LNCAP (cell line): ENCODE measurements at regions not wholly inside any gene's neighbourhood (a gene's known extent, or its start where the extent isn't known, plus 50 kb on each side); places are given as distances from the start of the nearest gene placed in this dataset.

Experiments used
- TF ChIP-seq, protein P1 (sequence below): fragments of 450-650 bp; IDR thresholded peaks from 2 replicates; pipeline ENCODE4 v1.5.1; 2017; ENCODE audit warnings: mild to moderate bottlenecking

DNA sequence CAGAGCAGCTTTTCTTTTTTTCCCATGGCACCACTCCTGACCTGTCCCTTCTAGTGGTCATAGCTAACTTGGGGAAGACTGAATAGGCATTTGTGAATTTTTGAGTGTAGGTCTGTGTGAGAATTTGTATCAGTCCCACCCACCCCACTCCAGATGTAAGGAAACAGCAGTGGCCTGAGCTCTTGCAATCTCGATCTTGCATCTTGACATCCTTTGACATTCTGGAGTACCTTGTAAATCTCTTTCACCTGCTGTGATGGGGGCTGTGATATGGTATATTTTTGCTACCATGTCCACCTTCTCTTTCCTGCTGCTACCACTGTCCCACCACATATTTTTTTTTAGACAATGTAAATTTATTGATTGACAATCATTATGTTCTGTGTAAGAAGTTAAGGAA lies 289.3 kb downstream of the MAP2K6 start:
- TF ChIP-seq, protein P1, sequence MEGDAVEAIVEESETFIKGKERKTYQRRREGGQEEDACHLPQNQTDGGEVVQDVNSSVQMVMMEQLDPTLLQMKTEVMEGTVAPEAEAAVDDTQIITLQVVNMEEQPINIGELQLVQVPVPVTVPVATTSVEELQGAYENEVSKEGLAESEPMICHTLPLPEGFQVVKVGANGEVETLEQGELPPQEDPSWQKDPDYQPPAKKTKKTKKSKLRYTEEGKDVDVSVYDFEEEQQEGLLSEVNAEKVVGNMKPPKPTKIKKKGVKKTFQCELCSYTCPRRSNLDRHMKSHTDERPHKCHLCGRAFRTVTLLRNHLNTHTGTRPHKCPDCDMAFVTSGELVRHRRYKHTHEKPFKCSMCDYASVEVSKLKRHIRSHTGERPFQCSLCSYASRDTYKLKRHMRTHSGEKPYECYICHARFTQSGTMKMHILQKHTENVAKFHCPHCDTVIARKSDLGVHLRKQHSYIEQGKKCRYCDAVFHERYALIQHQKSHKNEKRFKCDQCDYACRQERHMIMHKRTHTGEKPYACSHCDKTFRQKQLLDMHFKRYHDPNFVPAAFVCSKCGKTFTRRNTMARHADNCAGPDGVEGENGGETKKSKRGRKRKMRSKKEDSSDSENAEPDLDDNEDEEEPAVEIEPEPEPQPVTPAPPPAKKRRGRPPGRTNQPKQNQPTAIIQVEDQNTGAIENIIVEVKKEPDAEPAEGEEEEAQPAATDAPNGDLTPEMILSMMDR = no peak

DNA sequence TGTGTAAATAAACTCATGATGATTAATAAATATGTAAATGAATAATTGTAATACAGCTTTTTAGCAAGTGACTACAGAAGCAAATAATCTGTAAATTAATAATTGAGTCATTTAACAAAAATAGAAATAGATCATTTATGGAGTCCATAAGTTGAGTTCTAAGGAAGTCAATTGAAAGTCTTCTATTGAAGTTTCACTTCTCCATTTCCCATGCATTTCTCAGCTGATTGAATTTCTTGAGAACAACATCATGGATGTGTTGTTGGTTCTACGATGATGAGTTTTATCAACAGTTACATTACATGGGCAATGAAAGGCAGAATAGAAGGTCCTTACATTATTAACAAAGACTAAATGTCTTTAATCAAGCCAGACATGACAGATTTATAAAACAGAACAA lies 290.4 kb downstream of the MAP2K6 start:
- TF ChIP-seq, protein P1 = no peak

DNA sequence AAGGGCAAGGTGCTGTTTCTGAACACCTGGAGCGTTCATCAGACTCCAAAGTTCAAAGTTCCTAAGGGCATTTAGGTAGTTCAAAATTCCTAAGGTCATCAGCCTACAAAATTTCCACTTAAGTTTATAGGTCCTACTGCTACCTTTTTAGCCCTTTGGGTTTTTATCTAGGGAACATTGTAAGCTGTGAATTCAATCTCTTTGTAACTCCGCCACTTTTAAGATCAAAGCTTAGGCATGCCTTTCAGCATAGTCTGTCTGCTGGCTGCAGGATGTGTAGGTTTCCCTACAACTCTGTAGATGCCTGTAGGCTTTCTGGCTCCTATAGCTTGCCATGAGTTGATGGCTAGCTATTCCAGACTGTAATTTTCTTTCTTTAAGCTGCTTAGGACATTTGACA lies 291.6 kb downstream of the MAP2K6 start:
- TF ChIP-seq, protein P1 = no peak

DNA sequence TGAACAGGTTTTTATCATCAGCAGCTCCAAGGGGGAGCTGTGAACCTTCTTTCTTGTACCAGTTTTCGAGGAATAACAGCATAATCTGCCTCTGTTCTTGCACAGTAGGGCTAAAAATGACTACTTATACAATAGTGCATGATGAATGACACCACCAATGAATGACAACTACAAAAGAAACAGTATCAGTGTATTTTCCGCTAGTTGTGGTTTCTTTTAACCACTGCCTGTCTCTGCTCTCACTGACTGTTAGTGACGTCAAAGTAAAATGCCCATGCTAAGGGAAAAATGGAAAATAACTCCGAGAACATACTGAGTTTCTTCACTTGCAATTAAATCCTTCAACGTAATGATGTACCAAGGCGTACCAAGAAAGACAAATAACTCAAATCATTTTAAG lies 294.9 kb downstream of the MAP2K6 start:
- TF ChIP-seq, protein P1 = no peak

DNA sequence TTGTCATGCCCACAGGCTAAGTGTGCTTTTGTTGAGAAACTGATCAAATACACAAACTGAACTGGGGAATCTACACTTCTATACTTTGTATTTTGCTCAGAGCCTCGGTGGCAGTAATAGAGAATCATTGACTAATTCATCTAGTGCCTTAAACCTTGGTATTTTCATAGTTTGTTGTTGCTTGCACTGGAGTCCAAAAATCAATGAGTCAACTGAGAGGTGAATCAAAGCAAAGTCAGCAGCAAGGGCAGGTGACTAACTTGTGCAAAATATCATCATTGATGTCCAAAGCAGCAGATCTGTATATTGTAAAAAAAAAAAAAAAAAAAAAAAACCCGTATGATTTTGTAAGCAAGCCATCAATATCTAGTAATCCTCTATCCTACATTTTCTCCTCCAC lies 296.4 kb downstream of the MAP2K6 start:
- TF ChIP-seq, protein P1 = no peak

DNA sequence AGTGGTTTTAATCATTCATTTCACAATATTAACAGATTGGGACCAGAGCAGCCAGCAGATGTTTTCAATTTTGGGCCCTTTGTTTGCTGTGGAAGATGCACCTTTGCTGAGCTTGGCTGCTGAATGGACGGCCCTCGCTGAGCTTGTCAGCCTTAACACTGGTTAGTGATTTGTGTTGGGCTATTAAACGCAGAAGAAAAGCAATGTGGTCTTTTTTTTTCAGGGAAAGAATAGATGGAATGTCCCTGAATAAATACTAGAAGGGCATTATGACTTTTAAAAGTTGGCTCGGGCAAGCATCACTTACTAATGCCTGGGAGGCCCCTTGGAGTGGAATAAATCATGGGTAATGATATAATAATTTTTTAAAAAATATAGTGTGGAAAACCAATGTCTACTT lies 297.0 kb downstream of the MAP2K6 start:
- TF ChIP-seq, protein P1 = no peak

DNA sequence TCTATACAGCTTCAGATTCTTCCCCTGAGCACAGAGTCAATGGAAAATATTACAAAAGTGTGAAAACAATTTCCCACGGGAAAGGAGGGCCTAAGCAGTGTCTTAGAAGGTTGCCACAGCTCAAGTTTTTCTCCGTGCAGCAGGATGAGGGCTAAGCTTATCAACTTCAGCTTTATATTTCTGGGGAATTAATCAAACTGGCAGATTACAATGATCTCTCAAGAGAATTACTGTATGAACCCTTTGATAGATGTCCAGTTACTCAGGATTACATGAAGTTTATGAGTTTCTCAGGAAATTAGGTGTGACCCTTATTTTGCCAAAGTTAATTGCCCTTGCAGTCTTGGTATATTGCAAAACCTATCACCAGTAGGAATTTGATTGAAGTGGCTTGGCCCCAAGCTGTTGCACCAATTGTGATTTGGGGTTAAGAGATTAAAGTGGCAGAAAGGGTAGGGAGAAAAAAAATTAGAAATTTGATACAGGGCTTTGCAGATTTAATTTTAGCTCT lies 298.4 kb downstream of the MAP2K6 start:
- TF ChIP-seq, protein P1 = no peak

DNA sequence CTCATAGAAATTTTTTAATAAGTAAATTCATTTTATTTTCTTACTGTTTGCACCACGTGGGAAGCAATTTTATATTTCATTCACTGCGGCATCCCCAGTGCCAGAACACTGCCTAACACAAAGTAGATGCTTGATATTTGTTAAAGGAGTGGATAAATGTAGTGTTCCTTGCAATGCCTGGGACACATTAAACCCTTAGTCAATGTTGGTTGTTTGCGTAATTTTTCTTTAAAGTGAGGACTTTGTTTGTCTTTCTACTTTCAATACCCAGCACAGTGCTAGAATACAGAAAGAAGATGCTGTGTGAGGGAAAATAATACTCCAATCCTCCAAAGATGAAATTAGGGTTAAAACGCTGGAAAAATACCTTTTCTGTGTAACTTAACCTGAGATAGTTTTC lies 299.3 kb downstream of the MAP2K6 start:
- TF ChIP-seq, protein P1 = no peak
